OCI-LY3 (cell line): ENCODE measurements at regions not wholly inside any gene's neighbourhood (a gene's known extent, or its start where the extent isn't known, plus 50 kb on each side); places are given as distances from the start of the nearest gene placed in this dataset.

Experiments
- H2AFZ ChIP-seq: fragments of 200-600, 300-600 bp; shearing (Covaris generic); 2 replicates; pipeline ENCODE4 v1.6.0; 2014; ENCODE audit warnings: antibody characterized with exemption, low read depth, low read length
- H3K27ac ChIP-seq: fragments of 200-600, 300-600 bp; sonication (generic); 2 replicates; pipeline ENCODE4 v1.5.1; 2014; ENCODE audit warnings: mild to moderate bottlenecking, low read length, moderate library complexity, mixed read lengths
- H3K27me3 ChIP-seq: fragments of 200-600, 300-600 bp; sonication (generic); 2 replicates; pipeline ENCODE4 v1.6.1; 2014; ENCODE audit warnings: low read depth, low read length, mixed read lengths
- H3K36me3 ChIP-seq: fragments of 200-600, 300-600 bp; sonication (generic); replicated peaks from 2 replicates; pipeline ENCODE3; 2014; ENCODE audit warnings: low read depth, low read length, mixed read lengths
- H3K4me1 ChIP-seq: fragments of 300-600, 200-600 bp; sonication (generic); 2 replicates; pipeline ENCODE4 v1.6.1; 2014; ENCODE audit warnings: low read length, mixed read lengths
- H3K4me2 ChIP-seq: fragments of 200-600, 300-600 bp; sonication (generic); 2 replicates; pipeline ENCODE4 v1.6.1; 2014; ENCODE audit warnings: low read length, mixed read lengths
- H3K4me3 ChIP-seq: fragments of 300-600, 200-600 bp; sonication (generic); 2 replicates; pipeline ENCODE4 v1.5.1; 2014; ENCODE audit warnings: antibody characterized with exemption, mild to moderate bottlenecking, low read length, moderate library complexity
- H3K79me2 ChIP-seq: fragments of 300-600, 200-600 bp; shearing (Covaris generic); 2 replicates; pipeline ENCODE4 v1.6.1; 2014; ENCODE audit warnings: mild to moderate bottlenecking, low read length, mixed read lengths
- H3K9ac ChIP-seq: fragments of 300-600, 200-600 bp; shearing (Covaris generic); 2 replicates; pipeline ENCODE4 v1.6.0; 2014; ENCODE audit warnings: mild to moderate bottlenecking, low read length, moderate library complexity
- H3K9me3 ChIP-seq: fragments of 200-600, 300-600 bp; shearing (Covaris generic); 2 replicates; pipeline ENCODE4 v1.6.1; 2014; ENCODE audit warnings: low read length, mixed read lengths; ENCODE audit not compliant: insufficient read depth
- H4K20me1 ChIP-seq: fragments of 200-600, 300-600 bp; sonication (generic); 2 replicates; pipeline ENCODE4 v1.6.1; 2016; ENCODE audit warnings: low read length, mixed read lengths; ENCODE audit not compliant: insufficient read depth
- EZH2phosphoT487 ChIP-seq: fragments of 200-600 bp; shearing (Covaris generic); IDR thresholded peaks from 2 replicates; pipeline ENCODE4 v1.6.1; 2018; ENCODE audit warnings: antibody characterized with exemption, mixed run types, low read depth
- TF ChIP-seq, protein P1 (sequence below): fragments of 200-600, 300-600 bp; sonication (generic); IDR thresholded peaks from 2 replicates; pipeline ENCODE4 v1.5.1; 2014; ENCODE audit warnings: antibody characterized with exemption, low read length, low read depth

DNA sequence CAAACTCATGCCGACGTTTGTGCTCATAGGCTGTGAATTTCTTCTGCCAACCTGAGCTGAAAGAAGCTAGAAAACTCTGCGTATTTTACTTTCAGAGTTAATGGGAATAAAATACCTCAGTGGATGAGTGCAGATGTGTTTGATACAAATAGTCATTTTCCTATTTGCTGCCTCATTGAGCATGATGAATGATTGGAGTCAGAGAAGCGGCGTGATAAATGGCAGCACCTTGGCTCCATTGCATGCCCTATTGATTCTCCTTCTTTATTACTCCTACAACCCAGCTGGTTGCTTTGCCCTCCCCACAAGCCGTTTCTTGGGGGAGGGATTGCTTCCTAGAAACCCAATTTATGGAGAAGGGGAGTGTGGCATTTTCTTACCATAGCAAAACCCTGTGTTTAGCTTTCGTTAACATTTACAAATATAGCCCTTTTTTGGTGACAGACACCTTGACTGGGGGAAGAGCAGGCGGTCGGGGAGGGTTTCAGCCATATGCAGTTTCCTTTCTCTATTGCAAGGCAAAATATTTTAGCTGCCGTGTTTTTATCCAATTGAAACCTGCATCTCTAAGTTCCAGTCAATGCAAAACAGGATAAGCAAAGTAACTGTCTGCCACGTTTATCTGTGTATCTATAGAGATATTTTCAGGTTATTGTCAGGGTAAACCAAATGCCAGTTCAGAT lies 93.1 kb upstream of the TBCA start:
- H3K79me2 ChIP-seq = no peaks in the 10 kb centered on the region
- no peaks in the 10 kb centered on the region for H3K4me1 ChIP-seq
- no peaks in the 10 kb centered on the region for H4K20me1 ChIP-seq
- H3K9ac ChIP-seq = no peak overlapping the region
- no peaks in the 10 kb centered on the region for H3K9me3 ChIP-seq
- no peaks in the 10 kb centered on the region for H3K36me3 ChIP-seq
- H3K27ac ChIP-seq = no peak overlapping the region
- no peak overlapping the region for H3K4me3 ChIP-seq
- 0 out of 2 replicates have a peak overlapping the region, but pooled peaks have one; percentile 30 for H2AFZ ChIP-seq
- TF ChIP-seq, protein P1, sequence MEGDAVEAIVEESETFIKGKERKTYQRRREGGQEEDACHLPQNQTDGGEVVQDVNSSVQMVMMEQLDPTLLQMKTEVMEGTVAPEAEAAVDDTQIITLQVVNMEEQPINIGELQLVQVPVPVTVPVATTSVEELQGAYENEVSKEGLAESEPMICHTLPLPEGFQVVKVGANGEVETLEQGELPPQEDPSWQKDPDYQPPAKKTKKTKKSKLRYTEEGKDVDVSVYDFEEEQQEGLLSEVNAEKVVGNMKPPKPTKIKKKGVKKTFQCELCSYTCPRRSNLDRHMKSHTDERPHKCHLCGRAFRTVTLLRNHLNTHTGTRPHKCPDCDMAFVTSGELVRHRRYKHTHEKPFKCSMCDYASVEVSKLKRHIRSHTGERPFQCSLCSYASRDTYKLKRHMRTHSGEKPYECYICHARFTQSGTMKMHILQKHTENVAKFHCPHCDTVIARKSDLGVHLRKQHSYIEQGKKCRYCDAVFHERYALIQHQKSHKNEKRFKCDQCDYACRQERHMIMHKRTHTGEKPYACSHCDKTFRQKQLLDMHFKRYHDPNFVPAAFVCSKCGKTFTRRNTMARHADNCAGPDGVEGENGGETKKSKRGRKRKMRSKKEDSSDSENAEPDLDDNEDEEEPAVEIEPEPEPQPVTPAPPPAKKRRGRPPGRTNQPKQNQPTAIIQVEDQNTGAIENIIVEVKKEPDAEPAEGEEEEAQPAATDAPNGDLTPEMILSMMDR = no peak
- TF ChIP-seq EZH2phosphoT487 = no peak
- H3K4me2 ChIP-seq = no peak overlapping the region
- H3K27me3 ChIP-seq = no peaks in the 10 kb centered on the region

DNA sequence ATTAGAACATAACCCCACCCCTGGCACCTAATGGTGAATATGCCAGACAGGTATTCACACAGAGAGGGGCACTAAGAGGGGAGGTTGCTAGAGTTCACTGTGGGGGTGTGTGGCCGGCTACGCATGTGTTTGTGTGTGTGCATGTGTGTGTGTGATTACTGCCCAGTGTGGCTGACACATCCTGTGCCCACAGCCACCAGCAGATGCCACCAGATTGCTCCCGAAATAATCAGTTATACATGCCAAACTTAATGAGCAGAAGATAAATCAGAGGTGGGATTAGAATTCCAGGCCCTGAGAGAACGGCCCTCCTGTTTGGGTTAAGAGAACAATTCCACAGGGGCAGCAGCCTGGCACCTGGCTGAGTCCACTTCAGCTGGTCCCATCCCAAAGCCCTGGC lies 91.8 kb upstream of the TBCA start:
- Histone ChIP-seq H3K4me3 (no peak overlapping the region), H3K4me1 (no peaks in the 10 kb centered on the region), H3K79me2 (no peaks in the 10 kb centered on the region), H2AFZ (no peak overlapping the region), H3K4me2 (no peak overlapping the region), H3K27me3 (no peaks in the 10 kb centered on the region), H4K20me1 (no peaks in the 10 kb centered on the region), H3K36me3 (no peaks in the 10 kb centered on the region), H3K9me3 (no peaks in the 10 kb centered on the region), H3K27ac (no peak overlapping the region), H3K9ac (no peak overlapping the region)
- TF ChIP-seq, protein P1 = peak; percentile 31
- TF ChIP-seq EZH2phosphoT487 = no peak

GRCh38 chr5:77867194-77867691 lies 91.1 kb upstream of the TBCA start:
- Histone ChIP-seq H3K4me1 (no peaks in the 10 kb centered on the region), H3K27me3 (no peaks in the 10 kb centered on the region), H4K20me1 (no peaks in the 10 kb centered on the region), H3K27ac (no peak overlapping the region), H3K9me3 (no peaks in the 10 kb centered on the region), H3K4me3 (no peak overlapping the region), H2AFZ (0 out of 2 replicates have a peak overlapping the region, but pooled peaks have one; percentile 13), H3K9ac (no peak overlapping the region), H3K79me2 (no peaks in the 10 kb centered on the region), H3K36me3 (no peaks in the 10 kb centered on the region), H3K4me2 (no peak overlapping the region)
- TF ChIP-seq, protein P1 = peak; percentile 28; the same call in 1 of the 2 replicates
- no peak for TF ChIP-seq EZH2phosphoT487

GRCh38 chr5:77866198-77866597 lies 90.1 kb upstream of the TBCA start:
- Histone ChIP-seq H4K20me1 (no peaks in the 10 kb centered on the region), H3K4me1 (no peaks in the 10 kb centered on the region), H3K27me3 (no peaks in the 10 kb centered on the region), H3K27ac (no peak overlapping the region), H2AFZ (no peak overlapping the region), H3K36me3 (no peaks in the 10 kb centered on the region), H3K4me3 (no peak overlapping the region), H3K9ac (no peak overlapping the region), H3K79me2 (no peaks in the 10 kb centered on the region), H3K4me2 (no peak overlapping the region), H3K9me3 (no peaks in the 10 kb centered on the region)
- TF ChIP-seq, protein P1 = no peak
- TF ChIP-seq EZH2phosphoT487 = no peak
